ENCODE measurements at regions not wholly inside any gene's neighbourhood (a gene's known extent, or its start where the extent isn't known, plus 50 kb on each side); places are given as distances from the start of the nearest gene placed in this dataset.
"Not testable (repeated sequence)": the region's sequence is repeated elsewhere in the genome, so short reads cannot be mapped to it uniquely, and the experiment has no call there.

DNA sequence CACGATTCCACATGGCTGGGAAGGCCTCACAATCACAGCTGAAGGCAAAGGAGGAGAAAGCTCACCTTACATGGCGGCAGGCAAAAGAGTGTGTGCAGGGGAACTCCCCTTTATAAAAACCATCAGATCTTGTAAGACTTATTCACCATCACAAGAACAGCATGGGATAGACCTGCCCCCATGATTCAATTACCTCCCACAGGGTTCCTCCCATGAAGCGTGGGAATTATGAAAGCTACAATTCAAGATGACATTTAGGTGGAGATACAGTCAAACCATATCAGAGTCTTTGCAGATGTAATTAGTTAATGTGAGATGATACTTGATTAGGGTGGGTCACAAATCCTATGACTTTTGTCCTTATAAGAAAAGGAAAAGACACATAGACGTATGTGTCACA, 688.9 kb downstream of the GBE1 start:
- Histone ChIP-seq H3K4me1 (replicated peaks in 1 of 2) (no peaks in the 10 kb centered on the region), H3K27me3 (no peaks in the 10 kb centered on the region), H3K9me3 (replicated peaks in 1 of 3) (no peaks in the 10 kb centered on the region), H3K4me3 (no peak overlapping the region), H3K27ac (no peak overlapping the region), H3K36me3 (replicated peaks in 1 of 2) (no peaks in the 10 kb centered on the region)
- DNase-seq, result no peak
- 58 to 84% (median 66%) methylated on average over 4 of the region's 4 CpGs for WGBS, 4 donors
- intact Hi-C loops (cut with DNase I), result no loop called here
- TF ChIP-seq POLR2A (IDR thresholded peaks at IDR 0.05), result no peak
- TF ChIP-seq, protein P1, sequence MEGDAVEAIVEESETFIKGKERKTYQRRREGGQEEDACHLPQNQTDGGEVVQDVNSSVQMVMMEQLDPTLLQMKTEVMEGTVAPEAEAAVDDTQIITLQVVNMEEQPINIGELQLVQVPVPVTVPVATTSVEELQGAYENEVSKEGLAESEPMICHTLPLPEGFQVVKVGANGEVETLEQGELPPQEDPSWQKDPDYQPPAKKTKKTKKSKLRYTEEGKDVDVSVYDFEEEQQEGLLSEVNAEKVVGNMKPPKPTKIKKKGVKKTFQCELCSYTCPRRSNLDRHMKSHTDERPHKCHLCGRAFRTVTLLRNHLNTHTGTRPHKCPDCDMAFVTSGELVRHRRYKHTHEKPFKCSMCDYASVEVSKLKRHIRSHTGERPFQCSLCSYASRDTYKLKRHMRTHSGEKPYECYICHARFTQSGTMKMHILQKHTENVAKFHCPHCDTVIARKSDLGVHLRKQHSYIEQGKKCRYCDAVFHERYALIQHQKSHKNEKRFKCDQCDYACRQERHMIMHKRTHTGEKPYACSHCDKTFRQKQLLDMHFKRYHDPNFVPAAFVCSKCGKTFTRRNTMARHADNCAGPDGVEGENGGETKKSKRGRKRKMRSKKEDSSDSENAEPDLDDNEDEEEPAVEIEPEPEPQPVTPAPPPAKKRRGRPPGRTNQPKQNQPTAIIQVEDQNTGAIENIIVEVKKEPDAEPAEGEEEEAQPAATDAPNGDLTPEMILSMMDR (IDR thresholded peaks at IDR 0.05), result no peak

DNA sequence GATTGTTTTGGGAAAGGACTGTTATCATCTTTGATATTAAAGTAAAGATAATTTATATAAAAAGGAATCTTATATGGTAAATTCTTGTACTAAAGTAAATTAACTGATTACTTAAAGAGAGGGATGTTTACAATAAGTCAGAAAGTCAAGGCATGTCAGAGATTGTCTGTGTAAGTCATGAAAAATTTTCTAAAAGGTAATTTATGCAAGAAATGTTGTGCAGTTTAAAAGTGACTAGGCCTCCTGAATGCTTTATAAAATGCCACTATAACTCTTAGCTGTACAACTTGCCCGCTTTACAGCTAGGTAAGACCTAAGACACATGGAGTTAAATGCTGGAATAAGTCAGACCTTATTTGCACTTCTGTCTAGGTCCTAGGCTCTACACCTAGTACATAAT, 692.9 kb downstream of the GBE1 start:
- WGBS, 4 donors, result 71 to 79% (median 74%) methylated on average over 1 of the region's 1 CpG
- Histone ChIP-seq H3K36me3 (replicated peaks in 1 of 2) (no peaks in the 10 kb centered on the region), H3K9me3 (replicated peaks in 1 of 3) (no peaks in the 10 kb centered on the region), H3K4me1 (replicated peaks in 1 of 2) (no peaks in the 10 kb centered on the region), H3K27ac (no peak overlapping the region), H3K4me3 (no peak overlapping the region), H3K27me3 (no peaks in the 10 kb centered on the region)
- intact Hi-C loops (cut with DNase I), result no loop called here
- DNase-seq, result no peak
- TF ChIP-seq, protein P1 (IDR thresholded peaks at IDR 0.05), result no peak
- no peak for TF ChIP-seq POLR2A (IDR thresholded peaks at IDR 0.05)

DNA sequence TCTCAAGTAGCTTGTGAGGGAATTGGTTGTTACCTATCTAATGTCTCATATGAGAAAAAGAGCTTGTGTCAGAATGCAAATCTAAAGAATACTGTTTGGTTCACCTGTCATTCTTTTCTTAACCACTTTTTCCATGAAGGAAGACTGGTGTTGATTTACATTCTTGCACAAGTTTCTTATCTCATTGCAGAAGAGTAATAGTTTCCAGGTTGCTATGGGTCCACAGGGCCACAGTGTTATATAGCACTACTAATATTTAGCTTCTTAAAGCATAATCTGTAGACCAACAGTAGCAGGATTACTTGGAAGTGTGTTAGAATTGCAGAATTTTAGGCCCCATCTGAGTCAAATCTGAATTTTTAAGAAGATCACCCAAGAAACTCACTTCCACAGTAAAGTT, 697.5 kb downstream of the GBE1 start:
- DNase-seq, result no peak
- no peaks in the 10 kb centered on the region for H3K4me1 ChIP-seq (replicated peaks in 1 of 2)
- no peaks in the 10 kb centered on the region for H3K27me3 ChIP-seq
- H3K36me3 ChIP-seq (replicated peaks in 1 of 2), result no peaks in the 10 kb centered on the region
- H3K27ac ChIP-seq, result no peak overlapping the region
- intact Hi-C loops (cut with DNase I), result no loop called here
- TF ChIP-seq POLR2A (IDR thresholded peaks at IDR 0.05), result no peak
- TF ChIP-seq, protein P1 (IDR thresholded peaks at IDR 0.05), result no peak
- H3K4me3 ChIP-seq, result no peak overlapping the region
- no peaks in the 10 kb centered on the region for H3K9me3 ChIP-seq (replicated peaks in 1 of 3)

DNA sequence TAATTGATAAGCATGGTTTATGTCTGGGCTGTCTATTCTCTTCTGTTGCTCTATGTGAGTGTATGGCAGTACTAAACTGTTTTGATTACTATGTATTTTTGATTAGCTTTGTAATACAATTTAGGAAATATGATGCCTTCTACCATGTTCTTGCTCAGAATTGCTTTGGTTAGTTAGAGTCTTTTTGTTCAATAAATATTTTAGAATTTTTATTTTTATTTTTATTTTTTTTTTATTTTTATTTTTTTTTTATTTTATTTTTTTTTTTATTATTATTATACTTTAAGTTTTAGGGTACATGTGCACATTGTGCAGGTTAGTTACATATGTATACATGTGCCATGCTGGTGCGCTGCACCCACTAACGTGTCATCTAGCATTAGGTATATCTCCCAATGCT, 710.3 kb downstream of the GBE1 start:
- H3K9me3 ChIP-seq (replicated peaks in 1 of 3); H3K36me3 ChIP-seq (replicated peaks in 1 of 2); H3K4me1 ChIP-seq (replicated peaks in 1 of 2); H3K27me3 ChIP-seq; DNase-seq; H3K4me3 ChIP-seq; H3K27ac ChIP-seq; intact Hi-C loops (cut with DNase I): not testable (repeated sequence)
- WGBS, 4 donors, result 83% methylated on average over 1 of the region's 2 CpGs; no CpG with 5 or more reads in 3 of the 4 donors

DNA sequence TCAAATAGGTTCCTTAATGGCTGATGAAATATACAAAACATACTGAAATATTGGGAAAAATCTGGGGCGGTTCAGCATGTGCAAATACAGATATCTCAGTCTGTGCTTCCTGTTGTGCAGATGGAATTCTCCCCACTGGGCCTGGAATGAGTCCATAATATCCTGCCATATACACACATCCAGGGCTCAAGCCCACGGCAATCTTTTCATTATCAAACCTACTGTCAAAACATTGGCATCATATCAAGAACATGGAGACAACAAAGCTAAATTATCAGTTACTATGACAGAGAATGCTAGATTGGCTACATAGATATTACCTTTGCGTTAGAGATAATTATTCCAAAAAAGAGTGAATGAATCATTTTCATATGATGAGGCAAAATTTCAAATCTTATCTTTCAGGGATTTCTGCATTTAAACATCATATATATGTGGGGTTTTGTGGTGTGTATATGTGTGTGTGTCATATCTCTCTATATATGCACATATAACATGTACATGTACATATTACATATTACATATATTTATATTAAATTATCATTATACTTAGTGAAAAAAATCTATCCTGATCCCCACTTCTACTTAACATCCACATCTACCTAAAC, 713.3 kb downstream of the GBE1 start:
- Histone ChIP-seq H3K4me1 (replicated peaks in 1 of 2) (no peaks in the 10 kb centered on the region), H3K27ac (no peak overlapping the region), H3K27me3 (no peaks in the 10 kb centered on the region), H3K36me3 (replicated peaks in 1 of 2) (no peaks in the 10 kb centered on the region), H3K4me3 (no peak overlapping the region), H3K9me3 (replicated peaks in 1 of 3) (no peaks in the 10 kb centered on the region)
- DNase-seq, result no peak
- 57 to 65% (median 60%) methylated on average over 3 of the region's 3 CpGs for WGBS, 4 donors
- intact Hi-C loops (cut with DNase I), result no loop called here
- TF ChIP-seq, protein P1 (IDR thresholded peaks at IDR 0.05), result no peak
- no peak for TF ChIP-seq POLR2A (IDR thresholded peaks at IDR 0.05)
